ENCODE measurements at regions not wholly inside any gene's neighbourhood (a gene's known extent, or its start where the extent isn't known, plus 50 kb on each side); places are given as distances from the start of the nearest gene placed in this dataset.
"Not testable (repeated sequence)": the region's sequence is repeated elsewhere in the genome, so short reads cannot be mapped to it uniquely, and the experiment has no call there.

- TF ChIP-seq POLR2A, CTCF (IDR thresholded peaks at IDR 0.05): not testable (repeated sequence)
These were observed 86.0 kb upstream of the CDC42EP3 start for GRCh38 chr2:37757456-37757855.
